OCI-LY1 (cell line): ENCODE measurements at regions not wholly inside any gene's neighbourhood (a gene's known extent, or its start where the extent isn't known, plus 50 kb on each side); places are given as distances from the start of the nearest gene placed in this dataset.
"Not testable (repeated sequence)": the region's sequence is repeated elsewhere in the genome, so short reads cannot be mapped to it uniquely, and the experiment has no call there.

Experiments
- CTCF ChIP-seq: fragments of 200-600 bp; sonication (generic), shearing (Covaris generic); IDR thresholded peaks from 2 replicates; pipeline ENCODE4 v1.5.1; 2017; ENCODE audit warnings: mild to moderate bottlenecking, antibody characterized with exemption, low read length, moderate library complexity, mixed read lengths
- EZH2 ChIP-seq: fragments of 200-600 bp; sonication (generic), shearing (Covaris generic); IDR thresholded peaks from 2 replicates; pipeline ENCODE4 v1.8.0; 2017; ENCODE audit warnings: borderline replicate concordance, mixed run types, mild to moderate bottlenecking, antibody characterized with exemption, low read length, moderate library complexity, mixed read lengths

DNA sequence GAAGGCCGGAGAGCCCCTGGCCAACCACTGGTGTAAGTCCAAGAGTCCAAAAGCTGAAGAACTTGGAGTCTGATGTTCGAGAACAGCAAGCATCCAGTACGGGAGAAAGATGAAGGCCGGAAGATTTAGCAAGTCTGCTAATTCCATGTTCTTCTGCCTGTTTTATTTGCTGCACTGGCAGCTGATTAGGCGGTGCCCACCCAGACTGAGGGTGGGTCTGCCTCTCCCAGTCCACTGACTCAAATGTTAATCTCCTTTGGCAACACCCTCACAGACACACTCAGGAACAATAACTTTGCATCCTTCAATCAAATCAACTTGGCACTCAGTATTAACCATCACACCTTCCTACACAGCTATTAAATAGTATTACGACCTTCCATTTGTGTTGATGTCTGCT, 168.6 kb downstream of the ALDH1A2 start:
- not testable (repeated sequence) for TF ChIP-seq CTCF, EZH2
